Lower leg skin (tissue), 3 donors: ENCODE measurements at regions not wholly inside any gene's neighbourhood (a gene's known extent, or its start where the extent isn't known, plus 50 kb on each side); places are given as distances from the start of the nearest gene placed in this dataset.

ENCODE experiments used
- POLR2A ChIP-seq, 2 donors: fragments of 450-650 bp; IDR thresholded peaks; one replicate each; pipeline ENCODE4 v1.6.1; 2016 to 2017; ENCODE audit warnings: antibody characterized with exemption in 2 of 2, mild to moderate bottlenecking in 1 of 2, moderate library complexity in 1 of 2
- TF ChIP-seq, protein P1 (sequence below), 3 donors: fragments of 450-650 bp; IDR thresholded peaks; one replicate each; pipeline ENCODE4 v1.5.1; 2016; ENCODE audit warnings: antibody characterized with exemption in 3 of 3, mild to moderate bottlenecking in 3 of 3, moderate library complexity in 2 of 3

- TF ChIP-seq POLR2A (IDR thresholded peaks at IDR 0.05) = no peak
- TF ChIP-seq, protein P1, sequence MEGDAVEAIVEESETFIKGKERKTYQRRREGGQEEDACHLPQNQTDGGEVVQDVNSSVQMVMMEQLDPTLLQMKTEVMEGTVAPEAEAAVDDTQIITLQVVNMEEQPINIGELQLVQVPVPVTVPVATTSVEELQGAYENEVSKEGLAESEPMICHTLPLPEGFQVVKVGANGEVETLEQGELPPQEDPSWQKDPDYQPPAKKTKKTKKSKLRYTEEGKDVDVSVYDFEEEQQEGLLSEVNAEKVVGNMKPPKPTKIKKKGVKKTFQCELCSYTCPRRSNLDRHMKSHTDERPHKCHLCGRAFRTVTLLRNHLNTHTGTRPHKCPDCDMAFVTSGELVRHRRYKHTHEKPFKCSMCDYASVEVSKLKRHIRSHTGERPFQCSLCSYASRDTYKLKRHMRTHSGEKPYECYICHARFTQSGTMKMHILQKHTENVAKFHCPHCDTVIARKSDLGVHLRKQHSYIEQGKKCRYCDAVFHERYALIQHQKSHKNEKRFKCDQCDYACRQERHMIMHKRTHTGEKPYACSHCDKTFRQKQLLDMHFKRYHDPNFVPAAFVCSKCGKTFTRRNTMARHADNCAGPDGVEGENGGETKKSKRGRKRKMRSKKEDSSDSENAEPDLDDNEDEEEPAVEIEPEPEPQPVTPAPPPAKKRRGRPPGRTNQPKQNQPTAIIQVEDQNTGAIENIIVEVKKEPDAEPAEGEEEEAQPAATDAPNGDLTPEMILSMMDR (IDR thresholded peaks at IDR 0.05) = no peak
Measured at GRCh38 chr2:59339121-59339836, 1098.2 kb upstream of the FANCL start.
